ENCODE measurements at regions not wholly inside any gene's neighbourhood (a gene's known extent, or its start where the extent isn't known, plus 50 kb on each side); places are given as distances from the start of the nearest gene placed in this dataset.

DNA sequence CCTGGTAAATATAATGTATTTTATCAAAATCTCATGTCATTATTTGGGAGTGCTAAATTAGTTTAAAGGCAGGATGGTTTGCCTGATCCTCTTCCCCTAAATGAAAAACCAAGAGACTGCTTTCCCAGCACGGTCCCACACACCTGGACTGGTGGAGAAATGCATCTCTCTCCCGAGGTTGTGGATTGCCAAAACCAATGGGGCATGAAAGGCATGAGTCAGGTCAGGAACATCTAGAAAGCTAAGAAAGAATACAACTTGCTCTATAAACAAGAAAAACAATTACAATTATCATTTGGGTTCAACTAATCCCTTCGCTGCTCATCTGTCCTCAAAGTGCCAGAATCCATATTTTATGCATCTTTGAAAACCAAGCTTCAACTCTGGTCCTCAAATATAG lies 308.3 kb upstream of the IRAK1BP1 start:
- TF ChIP-seq KLF10 (tag by site-specific recombination; IDR thresholded peaks at IDR 0.05), result no peak
- no peak for TF ChIP-seq ZBTB7A (tag by site-specific recombination; IDR thresholded peaks at IDR 0.05; ENCODE audit: low read depth)
- no peak for TF ChIP-seq ZNF561 (tag by site-specific recombination; IDR thresholded peaks at IDR 0.05; ENCODE audit: borderline replicate concordance)
- TF ChIP-seq, protein P1, sequence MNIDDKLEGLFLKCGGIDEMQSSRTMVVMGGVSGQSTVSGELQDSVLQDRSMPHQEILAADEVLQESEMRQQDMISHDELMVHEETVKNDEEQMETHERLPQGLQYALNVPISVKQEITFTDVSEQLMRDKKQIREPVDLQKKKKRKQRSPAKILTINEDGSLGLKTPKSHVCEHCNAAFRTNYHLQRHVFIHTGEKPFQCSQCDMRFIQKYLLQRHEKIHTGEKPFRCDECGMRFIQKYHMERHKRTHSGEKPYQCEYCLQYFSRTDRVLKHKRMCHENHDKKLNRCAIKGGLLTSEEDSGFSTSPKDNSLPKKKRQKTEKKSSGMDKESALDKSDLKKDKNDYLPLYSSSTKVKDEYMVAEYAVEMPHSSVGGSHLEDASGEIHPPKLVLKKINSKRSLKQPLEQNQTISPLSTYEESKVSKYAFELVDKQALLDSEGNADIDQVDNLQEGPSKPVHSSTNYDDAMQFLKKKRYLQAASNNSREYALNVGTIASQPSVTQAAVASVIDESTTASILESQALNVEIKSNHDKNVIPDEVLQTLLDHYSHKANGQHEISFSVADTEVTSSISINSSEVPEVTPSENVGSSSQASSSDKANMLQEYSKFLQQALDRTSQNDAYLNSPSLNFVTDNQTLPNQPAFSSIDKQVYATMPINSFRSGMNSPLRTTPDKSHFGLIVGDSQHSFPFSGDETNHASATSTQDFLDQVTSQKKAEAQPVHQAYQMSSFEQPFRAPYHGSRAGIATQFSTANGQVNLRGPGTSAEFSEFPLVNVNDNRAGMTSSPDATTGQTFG (tag by site-specific recombination; IDR thresholded peaks at IDR 0.05; ENCODE audit: borderline replicate concordance), result no peak
- no peak for TF ChIP-seq ZNF140 (tag by site-specific recombination; IDR thresholded peaks at IDR 0.05)
- no peak for TF ChIP-seq ZBTB17 (tag by site-specific recombination; IDR thresholded peaks at IDR 0.05)

Data from HEK293 (cell line).